ENCODE measurements at regions not wholly inside any gene's neighbourhood (a gene's known extent, or its start where the extent isn't known, plus 50 kb on each side); places are given as distances from the start of the nearest gene placed in this dataset.

DNA sequence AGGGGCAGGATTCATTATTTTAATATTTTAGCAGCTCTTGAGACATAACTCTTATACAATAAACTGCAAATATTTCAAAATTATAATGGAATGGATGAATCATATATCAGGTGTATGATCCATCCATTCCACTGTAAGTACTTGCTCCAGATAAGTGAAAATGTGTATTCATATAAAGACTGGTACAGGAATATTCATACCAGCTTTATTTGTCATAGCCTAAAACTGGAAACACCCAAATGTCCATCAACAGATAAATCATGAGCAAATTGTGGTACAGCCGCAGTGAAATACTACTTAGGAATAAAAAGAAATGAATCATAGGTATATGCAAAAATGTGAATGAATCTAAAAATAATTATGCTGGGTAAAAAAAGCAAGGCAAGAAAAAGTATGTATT lies 263.6 kb upstream of the SYT10 start:
- WGBS, 2 donors, result 97 to 100% methylated on average over 1 of the region's 1 CpG
- Histone ChIP-seq H3K27ac (no peak overlapping the region), H3K9me3 (no peaks in the 10 kb centered on the region)

DNA sequence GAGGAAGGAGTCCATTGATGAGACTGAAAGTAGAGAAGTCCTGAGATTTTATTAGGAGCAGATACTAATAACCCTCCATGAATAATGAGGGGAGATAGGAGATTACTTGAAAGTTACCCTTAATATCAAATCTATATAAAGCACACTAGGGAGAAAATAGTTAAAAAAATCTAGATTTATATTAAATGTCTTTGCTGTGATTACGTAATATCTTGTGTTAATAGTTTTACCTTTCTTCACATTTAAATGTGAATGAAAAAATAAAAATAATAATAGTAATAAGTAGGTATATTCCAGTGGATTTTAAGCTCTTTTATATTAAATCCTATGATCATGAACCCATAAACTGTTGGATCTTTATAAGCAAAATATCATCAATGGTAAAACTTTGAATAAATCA lies 267.3 kb upstream of the SYT10 start:
- WGBS, 2 donors, result 79 to 87% methylated on average over 1 of the region's 1 CpG
- DNase-seq (ENCODE audit: low spot score in 2 of 2), result no peak

More for the DNA sequence above, 263.6 kb upstream of the SYT10 start:
- no peak for TF ChIP-seq EP300 (IDR thresholded peaks at IDR 0.05)
- TF ChIP-seq POLR2A (IDR thresholded peaks at IDR 0.05), result no peak
- TF ChIP-seq, protein P1, sequence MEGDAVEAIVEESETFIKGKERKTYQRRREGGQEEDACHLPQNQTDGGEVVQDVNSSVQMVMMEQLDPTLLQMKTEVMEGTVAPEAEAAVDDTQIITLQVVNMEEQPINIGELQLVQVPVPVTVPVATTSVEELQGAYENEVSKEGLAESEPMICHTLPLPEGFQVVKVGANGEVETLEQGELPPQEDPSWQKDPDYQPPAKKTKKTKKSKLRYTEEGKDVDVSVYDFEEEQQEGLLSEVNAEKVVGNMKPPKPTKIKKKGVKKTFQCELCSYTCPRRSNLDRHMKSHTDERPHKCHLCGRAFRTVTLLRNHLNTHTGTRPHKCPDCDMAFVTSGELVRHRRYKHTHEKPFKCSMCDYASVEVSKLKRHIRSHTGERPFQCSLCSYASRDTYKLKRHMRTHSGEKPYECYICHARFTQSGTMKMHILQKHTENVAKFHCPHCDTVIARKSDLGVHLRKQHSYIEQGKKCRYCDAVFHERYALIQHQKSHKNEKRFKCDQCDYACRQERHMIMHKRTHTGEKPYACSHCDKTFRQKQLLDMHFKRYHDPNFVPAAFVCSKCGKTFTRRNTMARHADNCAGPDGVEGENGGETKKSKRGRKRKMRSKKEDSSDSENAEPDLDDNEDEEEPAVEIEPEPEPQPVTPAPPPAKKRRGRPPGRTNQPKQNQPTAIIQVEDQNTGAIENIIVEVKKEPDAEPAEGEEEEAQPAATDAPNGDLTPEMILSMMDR (IDR thresholded peaks at IDR 0.05), result no peak
- Histone ChIP-seq H3K27me3 (no peaks in the 10 kb centered on the region), H3K4me3 (no peak overlapping the region), H3K4me1 (no peaks in the 10 kb centered on the region), H3K36me3 (no peaks in the 10 kb centered on the region)
- DNase-seq (ENCODE audit: low spot score in 2 of 2), result no peak

DNA sequence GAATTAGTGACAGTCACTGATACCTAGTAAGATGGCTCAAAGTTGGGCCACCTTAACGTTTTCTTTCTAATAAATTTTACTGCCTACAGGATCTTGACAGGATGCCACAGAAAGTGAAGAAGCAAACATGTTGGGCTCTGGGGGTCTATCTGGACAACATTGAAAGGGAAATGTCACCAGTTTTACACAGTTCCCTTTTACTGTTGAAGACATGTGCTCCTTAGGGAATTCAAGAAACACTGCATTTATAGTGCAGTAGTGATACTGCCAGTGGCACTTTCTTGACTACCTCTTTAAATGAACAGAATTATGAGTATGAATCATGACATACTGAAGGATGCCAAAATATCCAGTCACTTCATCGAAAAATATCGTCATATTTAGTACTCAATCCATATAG lies 269.3 kb upstream of the SYT10 start:
- no peak overlapping the region for H3K4me3 ChIP-seq
- H3K36me3 ChIP-seq, result no peaks in the 10 kb centered on the region
- TF ChIP-seq, protein P1 (IDR thresholded peaks at IDR 0.05), result no peak
- TF ChIP-seq EP300 (IDR thresholded peaks at IDR 0.05), result no peak
- no peak for TF ChIP-seq POLR2A (IDR thresholded peaks at IDR 0.05)
- no peaks in the 10 kb centered on the region for H3K4me1 ChIP-seq
- 81 to 85% methylated on average over 3 of the region's 3 CpGs for WGBS, 2 donors
- no peak overlapping the region for H3K27ac ChIP-seq
- no peaks in the 10 kb centered on the region for H3K9me3 ChIP-seq
- no peaks in the 10 kb centered on the region for H3K27me3 ChIP-seq
- no peak for DNase-seq (ENCODE audit: low spot score in 2 of 2)

More for the DNA sequence above, 267.3 kb upstream of the SYT10 start:
- TF ChIP-seq EP300 (IDR thresholded peaks at IDR 0.05) (no peak), POLR2A (IDR thresholded peaks at IDR 0.05) (no peak)
- TF ChIP-seq, protein P1 (IDR thresholded peaks at IDR 0.05), result no peak
- no peaks in the 10 kb centered on the region for H3K9me3 ChIP-seq
- H3K4me3 ChIP-seq, result no peak overlapping the region
- no peak overlapping the region for H3K27ac ChIP-seq
- H3K36me3 ChIP-seq, result no peaks in the 10 kb centered on the region
- no peaks in the 10 kb centered on the region for H3K4me1 ChIP-seq
- no peaks in the 10 kb centered on the region for H3K27me3 ChIP-seq

DNA sequence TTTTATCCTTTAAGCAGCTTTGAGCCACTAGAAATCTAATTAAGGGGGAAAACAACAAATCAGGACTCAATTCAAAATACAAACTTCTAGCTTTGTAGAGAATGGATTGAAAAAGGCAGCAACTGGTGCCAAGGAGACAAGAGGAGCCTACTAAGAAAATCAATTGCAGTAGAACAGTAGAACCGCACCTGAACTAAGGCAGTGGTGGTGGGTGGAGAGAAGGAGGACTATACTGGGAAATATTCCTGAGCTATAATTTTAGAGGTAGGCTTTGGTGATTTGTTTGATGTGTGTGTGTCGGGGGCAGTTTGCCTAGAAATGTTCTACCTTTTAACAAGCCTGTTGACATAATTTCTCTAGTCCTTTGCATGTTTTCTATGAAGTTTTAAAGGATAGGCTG lies 270.9 kb upstream of the SYT10 start:
- H3K36me3 ChIP-seq, result no peaks in the 10 kb centered on the region
- H3K4me3 ChIP-seq, result no peak overlapping the region
- H3K27ac ChIP-seq, result no peak overlapping the region
- TF ChIP-seq EP300 (IDR thresholded peaks at IDR 0.05), result no peak
- TF ChIP-seq, protein P1 (IDR thresholded peaks at IDR 0.05), result no peak
- no peak for TF ChIP-seq POLR2A (IDR thresholded peaks at IDR 0.05)
- WGBS, 2 donors, result 84 to 87% methylated on average over 2 of the region's 2 CpGs
- H3K27me3 ChIP-seq, result no peaks in the 10 kb centered on the region
- no peaks in the 10 kb centered on the region for H3K4me1 ChIP-seq
- H3K9me3 ChIP-seq, result no peaks in the 10 kb centered on the region
- DNase-seq (ENCODE audit: low spot score in 2 of 2), result no peak

DNA sequence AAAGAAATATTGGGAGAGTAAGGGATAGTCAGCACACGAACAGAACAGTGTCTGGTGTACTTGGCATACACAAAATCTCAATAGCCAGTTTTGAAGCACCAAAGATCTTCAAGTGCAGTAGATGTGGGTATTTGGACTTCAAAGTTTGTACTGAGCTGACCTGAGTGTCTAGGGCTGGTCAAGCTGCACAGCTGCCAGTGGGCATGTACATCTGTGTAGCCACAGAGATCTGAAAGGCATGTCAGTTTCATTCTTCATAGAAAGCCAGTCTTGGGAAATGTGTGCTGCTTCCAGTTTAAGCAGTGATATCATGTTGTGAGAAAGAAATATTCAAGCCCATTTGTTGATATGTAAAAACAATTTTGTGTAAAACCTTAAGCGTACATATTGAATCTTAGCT lies 279.0 kb upstream of the SYT10 start:
- no peak overlapping the region for H3K4me3 ChIP-seq
- H3K4me1 ChIP-seq, result no peaks in the 10 kb centered on the region
- WGBS, 2 donors, result 86 to 89% methylated on average over 2 of the region's 2 CpGs
- no peak for TF ChIP-seq POLR2A (IDR thresholded peaks at IDR 0.05)
- no peak for TF ChIP-seq EP300 (IDR thresholded peaks at IDR 0.05)
- TF ChIP-seq, protein P1 (IDR thresholded peaks at IDR 0.05), result no peak
- no peak overlapping the region for H3K27ac ChIP-seq
- no peak for DNase-seq (ENCODE audit: low spot score in 2 of 2)
- H3K9me3 ChIP-seq, result no peaks in the 10 kb centered on the region
- no peaks in the 10 kb centered on the region for H3K36me3 ChIP-seq
- H3K27me3 ChIP-seq, result no peaks in the 10 kb centered on the region
